Endothelial cell of umbilical vein (primary cell): ENCODE measurements at regions not wholly inside any gene's neighbourhood (a gene's known extent, or its start where the extent isn't known, plus 50 kb on each side); places are given as distances from the start of the nearest gene placed in this dataset.

Experiments
- BruUV-seq: library from RNA; stranded (reverse); fragments of 400-500 nt; replicated peaks from 2 replicates; lab custom pipeline; 2021; lab: Mats Ljungman, UMichigan
- CTCF ChIA-PET: fragments of 300-600, 350-600 bp; sonication (Branson Sonifier 250); formaldehyde crosslinking; loops from one replicate; lab custom pipeline; 2021; ENCODE audit warnings: antibody characterized with exemption, inconsistent platforms; lab: Charles Lee
- POLR2A ChIA-PET: fragments of 300-600, 350-600 bp; sonication (Branson Sonifier 250); formaldehyde crosslinking; loops from one replicate; lab custom pipeline; 2021; ENCODE audit warnings: antibody characterized with exemption, inconsistent platforms; lab: Charles Lee
- DNase-seq: peaks from one replicate; pipeline ENCODE4 v3.0.0-alpha.2; 2011; ENCODE audit warnings: low read depth, low spot score
- FAIRE-seq: peaks from 2 replicates; lab custom pipeline; 2011; peaks lifted over from hg19 to GRCh38; lab: Jason Lieb, UNC
- H2AFZ ChIP-seq: 2 replicates; pipeline ENCODE4 v1.6.0; 2012; ENCODE audit warnings: low read depth, low read length, control low read depth, inconsistent platforms
- H3K27ac ChIP-seq: 2 replicates; pipeline ENCODE4 v1.5.1; 2011; ENCODE audit warnings: low read depth, mild to moderate bottlenecking, control low read depth, low read length, moderate library complexity; ENCODE audit not compliant: insufficient read depth
- H3K27me3 ChIP-seq, 2 experiments: 2 replicates each; pipeline versions ENCODE4 v1.6.0 to v1.6.1; 2011; ENCODE audit warnings: low read length in 2 of 2, mixed read lengths in 1 of 2; ENCODE audit not compliant: control insufficient read depth in 2 of 2, insufficient read depth in 2 of 2
- H3K36me3 ChIP-seq, 2 experiments: 2 replicates in 1 of 2; 3 replicates in 1 of 2; pipeline ENCODE4 v1.5.1; 2011; ENCODE audit warnings: low read length in 2 of 2, mild to moderate bottlenecking in 1 of 2, moderate library complexity in 1 of 2; ENCODE audit not compliant: control insufficient read depth in 2 of 2, insufficient read depth in 2 of 2; ENCODE audit errors: extremely low read depth in 1 of 2
- H3K4me1 ChIP-seq: 3 replicates; pipeline ENCODE4 v1.5.1; 2011; ENCODE audit warnings: mild to moderate bottlenecking, low read length; ENCODE audit not compliant: control insufficient read depth, insufficient read depth; ENCODE audit errors: extremely low read depth
- H3K4me2 ChIP-seq: 2 replicates; pipeline ENCODE4 v1.6.1; 2011; ENCODE audit warnings: low read length, control low read depth, mixed read lengths; ENCODE audit not compliant: insufficient read depth
- H3K4me3 ChIP-seq, 3 experiments: fragments of 200-600 bp in 1 of 3; sonication (generic), shearing (Covaris generic) in 1 of 3; replicated peaks in 1 of 3; 2 replicates each; pipeline ENCODE4 v1.5.1; 2011 to 2016; ENCODE audit warnings: control low read depth in 3 of 3, low read length in 3 of 3, mild to moderate bottlenecking in 2 of 3, inconsistent platforms in 1 of 3, low read depth in 1 of 3, moderate library complexity in 1 of 3; ENCODE audit not compliant: insufficient read depth in 1 of 3
- H3K79me2 ChIP-seq: 2 replicates; pipeline ENCODE4 v1.6.0; 2012; ENCODE audit warnings: low read length, inconsistent platforms; ENCODE audit not compliant: control insufficient read depth, insufficient read depth
- H3K9ac ChIP-seq: replicated peaks from 2 replicates; pipeline ENCODE3; 2011; ENCODE audit warnings: low read length, control low read depth; ENCODE audit not compliant: insufficient read depth; ENCODE audit errors: extremely low read depth
- H3K9me1 ChIP-seq: replicated peaks from 3 replicates; pipeline ENCODE4 v1.6.0; 2011; ENCODE audit warnings: mild to moderate bottlenecking, low read length; ENCODE audit not compliant: control insufficient read depth, insufficient read depth; ENCODE audit errors: extremely low read depth
- H3K9me3 ChIP-seq: replicated peaks from 2 replicates; pipeline ENCODE4 v1.5.1; 2012; ENCODE audit warnings: low read length, inconsistent platforms; ENCODE audit not compliant: control insufficient read depth, insufficient read depth
- H4K20me1 ChIP-seq: replicated peaks from 2 replicates; pipeline ENCODE3; 2011; ENCODE audit warnings: mild to moderate bottlenecking, low read length; ENCODE audit not compliant: control insufficient read depth, insufficient read depth; ENCODE audit errors: extremely low read depth
- EZH2 ChIP-seq: IDR thresholded peaks from 2 replicates; pipeline ENCODE4 v1.6.1; 2012; ENCODE audit warnings: borderline replicate concordance, low read depth, mild to moderate bottlenecking, moderate library complexity, low read length, inconsistent platforms; ENCODE audit not compliant: severe bottlenecking
- FOS ChIP-seq: IDR thresholded peaks from 2 replicates; pipeline ENCODE4 v1.6.1; 2011; ENCODE audit warnings: mild to moderate bottlenecking, low read length, moderate library complexity, borderline replicate concordance; ENCODE audit not compliant: insufficient read depth
- GATA2 ChIP-seq: IDR thresholded peaks from 2 replicates; pipeline ENCODE4 v1.7.0; 2011; ENCODE audit warnings: low read depth, mild to moderate bottlenecking, moderate library complexity, mixed read lengths, low read length; ENCODE audit not compliant: insufficient read length, insufficient read depth
- JUN ChIP-seq: IDR thresholded peaks from 2 replicates; pipeline ENCODE4 v1.6.1; 2011; ENCODE audit warnings: borderline replicate concordance, low read depth; ENCODE audit not compliant: insufficient read length, insufficient read depth
- MYC ChIP-seq: IDR thresholded peaks from one replicate; pipeline ENCODE4 v1.6.1; 2011; ENCODE audit warnings: mild to moderate bottlenecking, low read depth, low read length
- POLR2A ChIP-seq: IDR thresholded peaks from 2 replicates; pipeline ENCODE4 v1.6.1; 2012; ENCODE audit warnings: low read depth, mild to moderate bottlenecking, control low read depth, low read length
- POLR2AphosphoS5 ChIP-seq: IDR thresholded peaks from 2 replicates; pipeline ENCODE4 v1.6.1; 2012; ENCODE audit warnings: low read depth, mild to moderate bottlenecking, control low read depth, low read length, moderate library complexity; ENCODE audit not compliant: insufficient read depth
- dilution Hi-C: fragments of 300-500 bp; cut with MboI; formaldehyde crosslinking; loops from one replicate; pipeline ENCODE4 v1.15.0; 2019; ENCODE audit warnings: low sequenced_read_pairs; ENCODE audit not compliant: extremely low pct_ligation_motif_present
- intact Hi-C: fragments of 100-400 bp; cut with micrococcal nuclease; formaldehyde crosslinking; loops from one replicate; pipeline ENCODE4 v1.10.0; 2022
- TF ChIP-seq, protein P1 (sequence below), 2 donors: IDR thresholded peaks; 1 replicate in 1 of 2; 2 replicates in 1 of 2; pipeline ENCODE4 v1.5.1; 2011; ENCODE audit warnings: low read length in 2 of 2, mild to moderate bottlenecking in 2 of 2, moderate library complexity in 2 of 2, control low read depth in 1 of 2, inconsistent platforms in 1 of 2, low read depth in 1 of 2; ENCODE audit not compliant: insufficient read depth in 1 of 2; ENCODE audit errors: extremely low read depth in 1 of 2
- TF ChIP-seq, protein P2 (sequence below): IDR thresholded peaks from 2 replicates; pipeline ENCODE4 v1.6.1; 2011; ENCODE audit not compliant: insufficient read depth, insufficient read length

DNA sequence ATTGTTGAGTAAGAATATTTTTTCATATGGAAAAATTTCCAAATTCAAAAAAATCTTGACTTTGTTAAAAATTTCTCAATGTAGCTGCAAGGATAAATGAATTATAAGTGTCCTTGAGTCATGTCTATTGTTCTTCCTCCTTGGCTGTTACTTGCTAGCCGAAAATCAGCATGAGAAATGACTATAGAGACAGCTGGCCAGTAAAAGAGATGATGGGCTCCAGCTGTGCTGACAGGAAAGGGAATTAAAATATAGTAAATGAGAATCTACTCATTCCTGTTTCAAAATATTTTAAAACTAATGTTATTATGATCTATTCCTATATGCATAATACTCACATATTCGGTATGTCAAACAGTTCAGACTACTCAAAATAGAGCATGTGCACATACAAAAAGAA, 1292.6 kb downstream of the BRINP3 start:
- no peaks in the 10 kb centered on the region for H3K36me3 ChIP-seq
- H3K9me3 ChIP-seq: no peaks in the 10 kb centered on the region
- DNase-seq (no peak), FAIRE-seq (no peak)
- no peaks in the 10 kb centered on the region for H3K79me2 ChIP-seq
- H3K4me1 ChIP-seq: no peaks in the 10 kb centered on the region
- H3K27me3 ChIP-seq: no peaks in the 10 kb centered on the region
- no peak overlapping the region for H3K4me3 ChIP-seq
- CTCF ChIA-PET: no interaction called here
- H4K20me1 ChIP-seq: no peaks in the 10 kb centered on the region
- no peak overlapping the region for H3K4me2 ChIP-seq
- intact Hi-C loops: no loop called here
- H3K9me1 ChIP-seq: no peaks in the 10 kb centered on the region
- no peak overlapping the region for H2AFZ ChIP-seq
- dilution Hi-C loops: no loop called here
- BruUV-seq: no TSS peak
- no peak overlapping the region for H3K9ac ChIP-seq
- no peak overlapping the region for H3K27ac ChIP-seq
- POLR2A ChIA-PET: no interaction called here
- TF ChIP-seq, protein P1, sequence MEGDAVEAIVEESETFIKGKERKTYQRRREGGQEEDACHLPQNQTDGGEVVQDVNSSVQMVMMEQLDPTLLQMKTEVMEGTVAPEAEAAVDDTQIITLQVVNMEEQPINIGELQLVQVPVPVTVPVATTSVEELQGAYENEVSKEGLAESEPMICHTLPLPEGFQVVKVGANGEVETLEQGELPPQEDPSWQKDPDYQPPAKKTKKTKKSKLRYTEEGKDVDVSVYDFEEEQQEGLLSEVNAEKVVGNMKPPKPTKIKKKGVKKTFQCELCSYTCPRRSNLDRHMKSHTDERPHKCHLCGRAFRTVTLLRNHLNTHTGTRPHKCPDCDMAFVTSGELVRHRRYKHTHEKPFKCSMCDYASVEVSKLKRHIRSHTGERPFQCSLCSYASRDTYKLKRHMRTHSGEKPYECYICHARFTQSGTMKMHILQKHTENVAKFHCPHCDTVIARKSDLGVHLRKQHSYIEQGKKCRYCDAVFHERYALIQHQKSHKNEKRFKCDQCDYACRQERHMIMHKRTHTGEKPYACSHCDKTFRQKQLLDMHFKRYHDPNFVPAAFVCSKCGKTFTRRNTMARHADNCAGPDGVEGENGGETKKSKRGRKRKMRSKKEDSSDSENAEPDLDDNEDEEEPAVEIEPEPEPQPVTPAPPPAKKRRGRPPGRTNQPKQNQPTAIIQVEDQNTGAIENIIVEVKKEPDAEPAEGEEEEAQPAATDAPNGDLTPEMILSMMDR (IDR thresholded peaks at IDR 0.05; ENCODE audit: extremely low read depth in 1 of 2, insufficient read depth in 1 of 2, low read depth in 1 of 2, low read length in 2 of 2): no peak
- TF ChIP-seq POLR2AphosphoS5: no peak
- no peak for TF ChIP-seq JUN
- TF ChIP-seq, protein P2, sequence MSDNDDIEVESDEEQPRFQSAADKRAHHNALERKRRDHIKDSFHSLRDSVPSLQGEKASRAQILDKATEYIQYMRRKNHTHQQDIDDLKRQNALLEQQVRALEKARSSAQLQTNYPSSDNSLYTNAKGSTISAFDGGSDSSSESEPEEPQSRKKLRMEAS: no peak
- no peak for TF ChIP-seq EZH2
- TF ChIP-seq POLR2A: no peak
- TF ChIP-seq MYC: no peak
- no peak for TF ChIP-seq FOS
- TF ChIP-seq GATA2: no peak
